ENCODE measurements at regions not wholly inside any gene's neighbourhood (a gene's known extent, or its start where the extent isn't known, plus 50 kb on each side); places are given as distances from the start of the nearest gene placed in this dataset.

GRCh38 chr9:13629067-13629466 lies 349.6 kb upstream of the MPDZ start:
- no peak for DNase-seq

GRCh38 chr9:13628526-13628925 lies 349.0 kb upstream of the MPDZ start:
- no peak for DNase-seq

- DNase-seq, result no peak
Observed at GRCh38 chr9:13627502-13627901, 348.0 kb upstream of the MPDZ start.

GRCh38 chr9:13627071-13627470 lies 347.6 kb upstream of the MPDZ start:
- DNase-seq, result no peak

GRCh38 chr9:13626601-13627000 lies 347.1 kb upstream of the MPDZ start:
- DNase-seq, result no peak

GRCh38 chr9:13621872-13622564 lies 342.5 kb upstream of the MPDZ start:
- peak; percentile 74 to 92 for DNase-seq

- no peak for DNase-seq
Observed at GRCh38 chr9:13616491-13617035, 337.1 kb upstream of the MPDZ start.

GRCh38 chr9:13615660-13616490 lies 336.4 kb upstream of the MPDZ start:
- DNase-seq, result no peak

- DNase-seq, result no peak
Observed at GRCh38 chr9:13614060-13614459, 334.6 kb upstream of the MPDZ start.

- no peak for DNase-seq
Observed at GRCh38 chr9:13613296-13613695, 333.8 kb upstream of the MPDZ start.

- DNase-seq, result no peak
Observed at GRCh38 chr9:13608451-13608850, 329.0 kb upstream of the MPDZ start.

GRCh38 chr9:13607481-13608441 lies 328.3 kb upstream of the MPDZ start:
- DNase-seq, result peak; percentile 99

- DNase-seq, result peak in 1 of 2 experiments; percentile 85
Observed at GRCh38 chr9:13606586-13606985, 327.1 kb upstream of the MPDZ start.

GRCh38 chr9:13603921-13604320 lies 324.4 kb upstream of the MPDZ start:
- peak in 1 of 2 experiments; percentile 82 for DNase-seq

GRCh38 chr9:13598738-13599137 lies 319.2 kb upstream of the MPDZ start:
- DNase-seq, result peak in 1 of 2 experiments; percentile 80

- DNase-seq, result no peak
Observed at GRCh38 chr9:13597427-13597826, 317.9 kb upstream of the MPDZ start.

GRCh38 chr9:13597004-13597403 lies 317.5 kb upstream of the MPDZ start:
- no peak for DNase-seq

GRCh38 chr9:13596383-13596970 lies 317.0 kb upstream of the MPDZ start:
- no peak for DNase-seq

- DNase-seq, result no peak
Observed at GRCh38 chr9:13590996-13591395, 311.5 kb upstream of the MPDZ start.

GRCh38 chr9:13589034-13589737 lies 309.7 kb upstream of the MPDZ start:
- no peak for DNase-seq

- peak in 1 of 2 experiments; percentile 90 for DNase-seq
Observed at GRCh38 chr9:13588151-13589033, 308.9 kb upstream of the MPDZ start.

Measured in NCI-H446 (cell line).